ENCODE measurements at regions not wholly inside any gene's neighbourhood (a gene's known extent, or its start where the extent isn't known, plus 50 kb on each side); places are given as distances from the start of the nearest gene placed in this dataset.

GRCh38 chr17:34113089-34113488 lies 142.0 kb upstream of the CCL2 start:
- no peak for DNase-seq

GRCh38 chr17:34114174-34114573 lies 140.9 kb upstream of the CCL2 start:
- DNase-seq: no peak

GRCh38 chr17:34116306-34116705 lies 138.8 kb upstream of the CCL2 start:
- no peak for DNase-seq

- no peak for DNase-seq
Observed at GRCh38 chr17:34117332-34117731, 137.8 kb upstream of the CCL2 start.

GRCh38 chr17:34117811-34118210 lies 137.3 kb upstream of the CCL2 start:
- DNase-seq: no peak

- no peak for DNase-seq
Observed at GRCh38 chr17:34118564-34118963, 136.5 kb upstream of the CCL2 start.

GRCh38 chr17:34121311-34121710 lies 133.8 kb upstream of the CCL2 start:
- no peak for DNase-seq

- no peak for DNase-seq
Observed at GRCh38 chr17:34122515-34122914, 132.6 kb upstream of the CCL2 start.

GRCh38 chr17:34125010-34125409 lies 130.1 kb upstream of the CCL2 start:
- DNase-seq: no peak

- DNase-seq: no peak
Observed at GRCh38 chr17:34125921-34126320, 129.2 kb upstream of the CCL2 start.

GRCh38 chr17:34126496-34126895 lies 128.6 kb upstream of the CCL2 start:
- no peak for DNase-seq

- no peak for DNase-seq
Observed at GRCh38 chr17:34126965-34127364, 128.1 kb upstream of the CCL2 start.

GRCh38 chr17:34130544-34130943 lies 124.5 kb upstream of the CCL2 start:
- no peak for DNase-seq

GRCh38 chr17:34131386-34131785 lies 123.7 kb upstream of the CCL2 start:
- DNase-seq: no peak

- DNase-seq: no peak
Observed at GRCh38 chr17:34133350-34133749, 121.7 kb upstream of the CCL2 start.

GRCh38 chr17:34135841-34136240 lies 119.2 kb upstream of the CCL2 start:
- no peak for DNase-seq

- no peak for DNase-seq
Observed at GRCh38 chr17:34140006-34140405, 115.1 kb upstream of the CCL2 start.

- DNase-seq: no peak
Observed at GRCh38 chr17:34141590-34141989, 113.5 kb upstream of the CCL2 start.

- DNase-seq: no peak
Observed at GRCh38 chr17:34143430-34143829, 111.7 kb upstream of the CCL2 start.

GRCh38 chr17:34146440-34147043 lies 108.5 kb upstream of the CCL2 start:
- peak; percentile 11 to 19 for DNase-seq

- no peak for DNase-seq
Observed at GRCh38 chr17:34151102-34151501, 104.0 kb upstream of the CCL2 start.

- no peak for DNase-seq
Observed at GRCh38 chr17:34153991-34154390, 101.1 kb upstream of the CCL2 start.

- DNase-seq: no peak
Observed at GRCh38 chr17:34154961-34155730, 99.9 kb upstream of the CCL2 start.

GRCh38 chr17:34155947-34156346 lies 99.1 kb upstream of the CCL2 start:
- DNase-seq: no peak

- no peak for DNase-seq
Observed at GRCh38 chr17:34156401-34156740, 98.7 kb upstream of the CCL2 start.

Data from SHP77 (cell line).